MCF 10A (cell line): ENCODE measurements at regions not wholly inside any gene's neighbourhood (a gene's known extent, or its start where the extent isn't known, plus 50 kb on each side); places are given as distances from the start of the nearest gene placed in this dataset.

Source experiments
- BruUV-seq: library from RNA; stranded (reverse); fragments of 400-500 nt; replicated peaks from 2 replicates; lab custom pipeline; 2021; lab: Mats Ljungman, UMichigan
- CTCF ChIA-PET: fragments of 300-600 bp; sonication (Branson Sonifier 250); formaldehyde crosslinking; extraction: SDS; loops from one replicate; lab custom pipeline; 2021; ENCODE audit warnings: antibody characterized with exemption, inconsistent platforms; lab: Yijun Ruan, JAX
- POLR2A ChIA-PET: fragments of 300-600, 350-650 bp; sonication (Branson Sonifier 250); formaldehyde crosslinking; extraction: SDS; loops from one replicate; lab custom pipeline; 2020; ENCODE audit warnings: antibody characterized with exemption, inconsistent platforms; lab: Yijun Ruan, JAX
- DNase-seq: peaks from one replicate; pipeline ENCODE4 v3.0.0-alpha.2; 2018; ENCODE audit not compliant: unreplicated experiment
- H3K27ac Mint-ChIP-seq: one replicate; pipeline ENCODE4 v1.8.0; 2022; ENCODE audit warnings: mild to moderate bottlenecking, low read depth, mixed read lengths; ENCODE audit not compliant: unreplicated experiment
- H3K27me3 Mint-ChIP-seq: one replicate; pipeline ENCODE4 v1.8.0; 2022; ENCODE audit warnings: mixed read lengths; ENCODE audit not compliant: insufficient read depth, unreplicated experiment
- H3K36me3 Mint-ChIP-seq: one replicate; pipeline ENCODE4 v1.8.0; 2022; ENCODE audit warnings: mild to moderate bottlenecking, moderate library complexity, mixed read lengths; ENCODE audit not compliant: insufficient read depth, unreplicated experiment
- H3K4me1 Mint-ChIP-seq: one replicate; pipeline ENCODE4 v1.8.0; 2022; ENCODE audit warnings: mixed read lengths; ENCODE audit not compliant: insufficient read depth, unreplicated experiment
- H3K4me3 Mint-ChIP-seq: one replicate; pipeline ENCODE4 v1.8.0; 2022; ENCODE audit warnings: mild to moderate bottlenecking, moderate library complexity, mixed read lengths; ENCODE audit not compliant: unreplicated experiment
- H3K9me3 Mint-ChIP-seq: one replicate; pipeline ENCODE4 v1.8.0; 2022; ENCODE audit warnings: mixed read lengths; ENCODE audit not compliant: unreplicated experiment
- intact Hi-C: fragments of 100-400 bp; cut with micrococcal nuclease; formaldehyde crosslinking; loops from 2 replicates; pipeline ENCODE4 v1.14.1; 2022
- TF ChIP-seq, protein P1 (sequence below): fragments of 200-600 bp; IDR thresholded peaks from one replicate; pipeline ENCODE4 v1.8.0; 2022; ENCODE audit warnings: antibody characterized with exemption, mild to moderate bottlenecking; ENCODE audit not compliant: unreplicated experiment

DNA sequence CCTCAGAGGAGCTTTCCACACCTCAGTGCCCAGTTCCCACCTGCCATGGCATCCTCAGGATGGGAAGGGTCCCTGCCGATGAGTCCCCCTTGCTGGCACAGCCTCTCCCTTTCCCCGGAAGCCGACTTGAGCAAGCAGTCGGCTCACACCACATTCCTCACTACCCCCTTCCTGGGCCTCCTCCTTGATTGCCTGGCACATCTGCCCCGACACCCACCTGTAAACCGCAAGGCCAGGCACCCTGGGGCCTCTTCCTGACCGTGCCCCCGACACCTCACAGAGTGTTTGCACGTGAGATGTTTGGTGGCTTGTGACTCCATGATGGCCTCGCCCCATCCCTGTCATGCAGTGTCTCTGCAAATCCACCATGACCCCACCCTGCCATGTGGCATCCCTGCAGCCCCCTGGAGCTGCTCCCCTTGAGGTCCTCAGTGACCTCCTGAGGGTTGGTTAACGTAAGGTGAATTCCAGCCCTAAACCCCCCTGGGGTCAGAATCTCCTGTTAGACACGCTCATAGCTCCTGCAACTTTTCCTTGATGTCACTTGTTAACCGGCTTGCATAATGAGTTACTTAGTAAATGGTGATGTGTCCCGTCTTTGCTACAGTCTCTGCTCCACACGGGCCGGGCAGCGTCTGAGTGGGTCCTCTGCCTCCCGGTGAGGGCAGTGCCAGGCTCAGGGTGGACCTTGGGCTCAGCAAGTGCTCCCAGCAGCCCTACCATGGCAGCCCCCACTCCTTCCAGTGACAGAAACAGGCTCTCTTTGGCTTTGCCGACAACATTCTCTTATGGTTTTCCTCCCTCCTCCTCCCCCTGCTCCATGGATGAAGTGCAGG is 115.9 kb upstream of the FRMD1 start:
- no peaks in the 10 kb centered on the region for H3K9me3 Mint-ChIP-seq

DNA sequence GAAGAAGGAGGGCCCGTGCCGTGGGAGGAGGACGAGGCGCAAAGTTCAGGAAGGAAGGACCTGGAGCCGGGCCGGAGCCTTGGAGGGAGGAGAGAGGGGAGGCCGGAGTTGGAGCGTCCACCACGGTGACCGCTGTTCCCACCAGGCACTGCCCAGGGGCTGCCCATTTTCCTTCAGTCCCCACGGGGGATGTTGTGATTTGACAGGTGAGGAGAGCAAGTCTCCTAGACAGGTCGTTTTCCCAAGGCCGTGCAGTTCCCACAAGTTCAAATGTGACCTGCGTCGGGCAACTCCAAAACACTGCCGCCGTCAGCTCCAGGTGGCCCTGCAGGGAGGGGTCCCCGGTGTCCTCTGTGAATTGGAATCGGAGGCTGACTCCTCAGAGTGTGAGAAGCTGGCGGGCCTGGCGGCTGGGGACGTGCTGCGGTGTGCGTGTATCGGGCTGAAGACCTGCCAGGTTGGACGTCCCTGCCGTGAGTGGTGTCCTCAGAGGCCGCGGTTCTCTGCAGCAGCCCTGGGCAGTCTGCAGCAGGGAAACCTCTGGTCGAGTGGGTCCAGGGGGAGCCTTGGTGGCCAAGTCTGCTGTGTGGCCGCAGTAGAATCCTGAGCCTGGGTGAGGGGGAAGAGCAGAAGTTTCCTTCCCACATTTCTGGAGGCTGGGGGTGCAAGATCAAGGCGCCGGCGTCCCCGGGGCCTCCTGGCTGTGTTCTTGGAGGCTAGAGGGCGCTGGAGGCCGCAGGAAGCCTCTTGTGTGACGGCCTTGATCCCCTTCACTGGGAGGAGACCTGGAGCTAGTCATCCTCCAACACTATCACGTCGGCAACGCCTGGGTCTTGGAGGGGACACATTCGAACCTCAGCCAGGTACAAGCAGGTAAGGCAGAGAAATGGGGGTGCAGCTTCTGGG is 115.1 kb upstream of the FRMD1 start:
- intact Hi-C loops, result no loop called here
- ChIA-PET CTCF (interaction anchor here (0.5 kb wide), 1 partner anchor 983 kb away, joined by 4 read pairs; no protein-coding TSS in a partner anchor), POLR2A (interaction anchor here (0.8 to 1.1 kb wide), 2 partner anchors 10 to 187 kb away, joined by 3 read pairs; no protein-coding TSS in a partner anchor)
- Mint-ChIP-seq H3K9me3 (no peaks in the 10 kb centered on the region), H3K36me3 (no peaks in the 10 kb centered on the region), H3K4me1 (no peaks in the 10 kb centered on the region), H3K27ac (no peak overlapping the region), H3K27me3 (peaks cover 76% of the 10 kb centered on the region), H3K4me3 (no peak overlapping the region)
- TF ChIP-seq, protein P1, sequence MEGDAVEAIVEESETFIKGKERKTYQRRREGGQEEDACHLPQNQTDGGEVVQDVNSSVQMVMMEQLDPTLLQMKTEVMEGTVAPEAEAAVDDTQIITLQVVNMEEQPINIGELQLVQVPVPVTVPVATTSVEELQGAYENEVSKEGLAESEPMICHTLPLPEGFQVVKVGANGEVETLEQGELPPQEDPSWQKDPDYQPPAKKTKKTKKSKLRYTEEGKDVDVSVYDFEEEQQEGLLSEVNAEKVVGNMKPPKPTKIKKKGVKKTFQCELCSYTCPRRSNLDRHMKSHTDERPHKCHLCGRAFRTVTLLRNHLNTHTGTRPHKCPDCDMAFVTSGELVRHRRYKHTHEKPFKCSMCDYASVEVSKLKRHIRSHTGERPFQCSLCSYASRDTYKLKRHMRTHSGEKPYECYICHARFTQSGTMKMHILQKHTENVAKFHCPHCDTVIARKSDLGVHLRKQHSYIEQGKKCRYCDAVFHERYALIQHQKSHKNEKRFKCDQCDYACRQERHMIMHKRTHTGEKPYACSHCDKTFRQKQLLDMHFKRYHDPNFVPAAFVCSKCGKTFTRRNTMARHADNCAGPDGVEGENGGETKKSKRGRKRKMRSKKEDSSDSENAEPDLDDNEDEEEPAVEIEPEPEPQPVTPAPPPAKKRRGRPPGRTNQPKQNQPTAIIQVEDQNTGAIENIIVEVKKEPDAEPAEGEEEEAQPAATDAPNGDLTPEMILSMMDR, result no peak
- peak; percentile 28 for DNase-seq
- no TSS peak for BruUV-seq

More for the DNA sequence above, 115.9 kb upstream of the FRMD1 start:
- POLR2A ChIA-PET, result interaction anchor here (0.8 to 1.1 kb wide), 2 partner anchors 9 to 188 kb away, joined by 3 read pairs; no protein-coding TSS in a partner anchor
- no peaks in the 10 kb centered on the region for H3K36me3 Mint-ChIP-seq
- no TSS peak for BruUV-seq
- H3K4me1 Mint-ChIP-seq, result no peaks in the 10 kb centered on the region
- TF ChIP-seq, protein P1, result no peak
- intact Hi-C loops, result no loop called here
- H3K27me3 Mint-ChIP-seq, result peaks cover 74% of the 10 kb centered on the region
- DNase-seq, result no peak
- CTCF ChIA-PET, result interaction anchor here (0.8 kb wide), 1 partner anchor 43 kb away, joined by 3 read pairs; no protein-coding TSS in a partner anchor
- no peak overlapping the region for H3K4me3 Mint-ChIP-seq
- H3K27ac Mint-ChIP-seq, result no peak overlapping the region

DNA sequence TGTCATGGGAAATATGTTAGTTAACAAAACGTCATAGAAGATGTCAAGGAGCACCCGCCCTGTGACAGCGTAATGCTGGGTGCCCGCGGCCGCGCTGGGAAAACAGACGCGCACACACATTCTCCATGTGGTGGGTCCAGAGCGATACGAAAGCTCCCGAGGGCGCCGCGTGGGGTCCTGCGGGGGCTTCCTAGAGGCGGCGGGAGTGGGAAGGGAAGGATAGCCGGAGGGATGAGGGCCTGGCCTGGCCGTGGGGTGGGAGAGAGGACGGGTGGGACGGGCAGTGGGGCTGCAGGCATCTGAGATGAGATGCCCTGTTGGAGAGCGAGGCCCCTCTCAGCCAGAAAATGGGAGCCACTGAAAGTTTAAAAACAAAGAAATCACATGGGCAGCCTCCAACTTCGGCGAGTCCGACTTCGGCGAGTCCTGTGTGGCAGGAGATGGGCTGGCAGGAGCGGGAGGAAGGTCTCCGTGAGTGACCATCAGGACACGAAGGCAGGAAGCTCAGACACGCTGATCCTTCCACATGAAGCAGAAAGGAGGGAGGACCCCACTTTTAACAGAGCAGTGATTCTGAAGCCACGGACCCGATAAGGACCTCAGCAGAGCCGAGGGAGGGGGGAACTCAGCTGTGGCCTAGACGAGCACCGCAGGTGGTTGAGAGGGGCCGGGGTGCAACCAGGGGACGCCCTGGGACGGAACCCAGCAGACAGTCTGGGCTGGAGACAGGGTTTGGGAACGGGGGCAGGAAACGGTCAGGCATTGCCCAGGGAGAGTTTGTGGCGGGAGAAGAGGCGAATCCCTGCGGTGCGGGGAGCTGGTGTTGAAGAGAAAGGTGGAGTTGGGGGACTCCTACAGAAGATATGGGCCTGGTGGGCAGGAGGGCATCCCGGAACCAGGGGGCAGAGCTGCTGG is 114.1 kb upstream of the FRMD1 start:
- Mint-ChIP-seq H3K4me1 (no peaks in the 10 kb centered on the region), H3K9me3 (no peaks in the 10 kb centered on the region), H3K36me3 (no peaks in the 10 kb centered on the region), H3K27me3 (peaks cover 76% of the 10 kb centered on the region), H3K27ac (no peak overlapping the region), H3K4me3 (no peak overlapping the region)
- no TSS peak for BruUV-seq
- intact Hi-C loops, result no loop called here
- ChIA-PET CTCF (interaction anchor here (0.5 kb wide), 1 partner anchor 982 kb away, joined by 4 read pairs; no protein-coding TSS in a partner anchor), POLR2A (interaction anchor here (1.1 kb wide), 1 partner anchor 186 kb away, joined by 3 read pairs; no protein-coding TSS in a partner anchor)
- no peak for DNase-seq
- TF ChIP-seq, protein P1, result no peak
